ENCODE measurements at regions not wholly inside any gene's neighbourhood (a gene's known extent, or its start where the extent isn't known, plus 50 kb on each side); places are given as distances from the start of the nearest gene placed in this dataset.
A peak's percentile ranks its signal among the peaks of the same experiment; 100 is the strongest.

DNA sequence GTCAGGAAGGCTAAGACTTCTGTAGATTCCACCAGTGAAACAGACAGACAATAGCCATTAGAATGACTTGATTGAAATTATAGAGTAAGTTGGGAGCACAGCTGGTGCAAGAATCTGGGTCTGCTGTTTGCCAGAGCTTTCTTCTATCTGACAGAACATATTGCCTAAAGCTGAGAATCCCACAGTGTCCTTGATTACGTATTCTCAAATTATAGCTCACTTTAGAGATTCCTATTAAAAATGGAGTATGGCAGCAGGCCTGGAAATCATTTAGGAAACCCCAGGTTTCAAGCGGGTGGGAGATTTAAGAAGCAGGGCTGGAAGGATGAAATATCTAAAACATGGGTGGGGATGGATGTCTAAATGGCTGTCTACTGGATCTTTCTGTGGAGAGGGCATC, 639.7 kb upstream of the CXADR start:
- TF ChIP-seq, protein P1, sequence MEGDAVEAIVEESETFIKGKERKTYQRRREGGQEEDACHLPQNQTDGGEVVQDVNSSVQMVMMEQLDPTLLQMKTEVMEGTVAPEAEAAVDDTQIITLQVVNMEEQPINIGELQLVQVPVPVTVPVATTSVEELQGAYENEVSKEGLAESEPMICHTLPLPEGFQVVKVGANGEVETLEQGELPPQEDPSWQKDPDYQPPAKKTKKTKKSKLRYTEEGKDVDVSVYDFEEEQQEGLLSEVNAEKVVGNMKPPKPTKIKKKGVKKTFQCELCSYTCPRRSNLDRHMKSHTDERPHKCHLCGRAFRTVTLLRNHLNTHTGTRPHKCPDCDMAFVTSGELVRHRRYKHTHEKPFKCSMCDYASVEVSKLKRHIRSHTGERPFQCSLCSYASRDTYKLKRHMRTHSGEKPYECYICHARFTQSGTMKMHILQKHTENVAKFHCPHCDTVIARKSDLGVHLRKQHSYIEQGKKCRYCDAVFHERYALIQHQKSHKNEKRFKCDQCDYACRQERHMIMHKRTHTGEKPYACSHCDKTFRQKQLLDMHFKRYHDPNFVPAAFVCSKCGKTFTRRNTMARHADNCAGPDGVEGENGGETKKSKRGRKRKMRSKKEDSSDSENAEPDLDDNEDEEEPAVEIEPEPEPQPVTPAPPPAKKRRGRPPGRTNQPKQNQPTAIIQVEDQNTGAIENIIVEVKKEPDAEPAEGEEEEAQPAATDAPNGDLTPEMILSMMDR (conservative IDR thresholded peaks at IDR 0.05; ENCODE audit: low read length) = no peak
- DNase-seq (ENCODE audit: low read depth) = no peak
- no peak overlapping the region for H3K4me3 ChIP-seq (ENCODE audit: low read length)

DNA sequence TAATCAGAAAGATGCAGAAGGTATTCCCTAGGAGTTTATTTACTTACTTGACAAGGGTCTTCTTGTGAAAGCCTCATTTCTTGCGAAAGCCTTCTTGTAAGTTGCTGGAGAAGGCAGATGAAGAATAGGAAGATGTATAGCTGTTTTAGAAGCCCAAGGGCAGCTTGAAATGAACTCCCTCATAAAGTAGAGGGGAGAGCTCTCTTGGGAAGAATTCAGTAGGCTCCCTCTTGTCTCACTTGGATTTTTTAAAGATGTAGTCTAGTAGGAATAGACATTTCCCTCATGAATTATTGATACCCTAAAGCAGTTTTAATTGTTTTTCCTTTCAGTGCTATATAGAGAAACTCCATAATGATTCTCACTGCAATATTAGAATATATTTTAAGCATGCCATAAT, 639.2 kb upstream of the CXADR start:
- no peak overlapping the region for H3K4me3 ChIP-seq (ENCODE audit: low read length)
- TF ChIP-seq, protein P1 (conservative IDR thresholded peaks at IDR 0.05; ENCODE audit: low read length) = no peak
- DNase-seq (ENCODE audit: low read depth) = no peak

DNA sequence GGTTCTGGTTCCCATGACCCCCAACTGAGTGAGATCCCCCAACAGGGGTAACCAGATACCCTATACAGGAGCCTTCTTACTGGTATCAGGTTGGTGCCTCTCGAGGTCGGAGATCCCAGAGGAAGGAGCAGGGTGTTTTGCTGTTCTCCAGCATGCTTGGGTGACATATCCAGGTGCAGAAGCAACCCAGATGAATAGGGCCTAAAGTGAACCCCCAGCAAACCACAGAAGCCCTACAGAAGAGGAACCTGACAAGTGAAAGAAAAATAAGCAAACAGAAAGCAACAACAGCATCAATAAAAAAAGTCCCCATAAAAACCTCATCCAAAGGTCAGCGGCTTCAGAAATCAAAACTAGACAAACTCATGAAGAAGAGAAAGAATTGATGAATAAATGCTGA, 633.4 kb upstream of the CXADR start:
- TF ChIP-seq, protein P1 (conservative IDR thresholded peaks at IDR 0.05; ENCODE audit: low read length) = no peak
- no peak for DNase-seq (ENCODE audit: low read depth)
- no peak overlapping the region for H3K4me3 ChIP-seq (ENCODE audit: low read length)

DNA sequence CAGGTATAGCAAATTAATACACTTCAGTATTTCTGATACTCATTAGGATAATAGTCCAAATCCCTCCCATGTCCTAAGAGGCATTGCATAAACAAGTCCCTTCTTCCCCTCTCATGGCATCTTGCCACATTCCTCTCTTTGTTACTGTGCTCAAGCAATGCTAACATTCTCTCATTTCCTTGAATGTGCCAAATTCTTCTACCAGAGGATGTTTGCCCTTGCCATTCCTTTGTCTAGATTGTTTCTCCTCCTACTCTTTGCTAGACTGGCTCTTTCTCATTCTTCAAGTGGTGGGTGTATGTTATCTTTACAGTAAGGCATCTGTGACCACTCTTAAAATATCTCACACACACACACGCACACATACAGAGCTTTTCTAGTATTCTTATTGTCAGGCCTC, 621.0 kb upstream of the CXADR start:
- TF ChIP-seq, protein P1 (conservative IDR thresholded peaks at IDR 0.05; ENCODE audit: low read length) = no peak
- H3K4me3 ChIP-seq (ENCODE audit: low read length) = no peak overlapping the region
- DNase-seq (ENCODE audit: low read depth) = peak; percentile 86

DNA sequence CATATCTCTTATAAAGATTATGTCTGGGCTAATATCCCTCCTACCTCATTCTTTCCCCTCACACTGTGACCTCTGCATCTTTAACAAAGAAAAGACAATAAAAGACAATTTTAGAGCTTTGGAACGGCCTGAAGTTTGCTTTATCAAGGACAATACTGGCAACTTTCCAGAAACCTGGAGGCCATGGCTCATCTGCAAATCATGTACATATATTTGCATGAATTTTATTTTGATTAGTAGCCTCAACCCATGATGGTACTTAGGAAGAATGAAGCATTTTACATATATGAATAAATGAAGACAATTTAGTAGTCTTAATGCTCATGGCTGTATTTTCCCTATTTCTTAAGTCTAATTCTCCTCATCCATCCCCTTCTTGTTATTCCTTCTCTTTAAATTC, 612.2 kb upstream of the CXADR start:
- no peak overlapping the region for H3K4me3 ChIP-seq (ENCODE audit: low read length)
- DNase-seq (ENCODE audit: low read depth) = no peak
- TF ChIP-seq, protein P1 (conservative IDR thresholded peaks at IDR 0.05; ENCODE audit: low read length) = no peak

DNA sequence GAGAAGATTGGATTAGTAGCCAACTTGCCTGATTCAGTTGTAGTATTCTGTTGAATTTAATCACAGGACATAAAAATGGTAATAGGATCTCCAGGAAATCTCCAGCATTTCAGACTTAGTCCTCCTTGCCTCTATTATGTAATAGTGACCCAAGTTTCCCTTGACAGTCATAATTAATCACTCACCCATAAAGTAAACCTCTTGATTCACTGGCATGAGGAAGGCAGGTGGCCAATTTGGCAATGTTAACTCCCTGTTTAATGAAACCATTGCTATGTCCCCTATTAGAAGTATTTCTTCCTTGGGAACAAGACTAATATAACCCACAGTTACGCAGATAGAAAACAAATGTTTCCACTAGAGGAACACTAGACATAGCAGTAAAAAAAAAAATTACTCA, 604.8 kb upstream of the CXADR start:
- H3K4me3 ChIP-seq (ENCODE audit: low read length) = no peak overlapping the region
- TF ChIP-seq, protein P1 (conservative IDR thresholded peaks at IDR 0.05; ENCODE audit: low read length) = no peak
- peak; percentile 62 for DNase-seq (ENCODE audit: low read depth)

DNA sequence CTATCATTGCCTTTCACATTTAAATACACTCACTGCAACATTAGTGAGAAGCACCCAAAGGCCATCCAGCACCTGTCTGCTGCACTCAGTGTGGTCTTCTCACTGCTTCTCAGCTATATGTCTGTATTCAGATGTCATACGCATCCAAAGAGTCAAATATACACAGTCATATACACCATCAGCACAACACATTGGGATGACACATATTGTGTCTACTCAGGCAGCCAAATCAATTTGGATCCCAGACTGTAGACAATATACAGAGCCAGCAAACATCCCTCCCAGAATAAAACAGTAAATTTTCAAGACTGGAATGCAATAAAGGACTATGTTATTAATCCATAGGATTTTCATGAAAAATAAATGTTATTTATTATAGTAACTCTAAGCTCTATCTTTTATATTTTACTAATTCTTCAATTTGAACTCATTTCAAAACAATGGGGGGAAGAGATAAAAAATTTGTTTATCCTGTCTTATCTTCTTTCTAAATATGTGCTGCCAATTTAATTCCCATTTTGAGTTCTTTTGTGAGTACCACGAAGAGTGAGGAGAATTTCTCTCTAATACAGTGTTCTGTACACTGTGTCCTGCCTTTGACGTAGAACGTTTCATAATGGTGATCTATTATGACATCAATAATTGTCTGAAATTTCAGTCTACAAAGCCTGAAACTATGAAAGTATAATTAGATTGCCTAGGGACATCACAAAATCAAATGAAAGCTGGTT, 602.2 kb upstream of the CXADR start:
- TF ChIP-seq, protein P1 (conservative IDR thresholded peaks at IDR 0.05; ENCODE audit: low read length) = no peak

More for the DNA sequence above, 602.2 kb upstream of the CXADR start:
- H3K4me3 ChIP-seq (ENCODE audit: low read length) = no peak overlapping the region
- no peak for DNase-seq (ENCODE audit: low read depth)

All from AG10803 (cell line).